ENCODE measurements at regions not wholly inside any gene's neighbourhood (a gene's known extent, or its start where the extent isn't known, plus 50 kb on each side); places are given as distances from the start of the nearest gene placed in this dataset.

- H3K4me2 ChIP-seq = no peak overlapping the region
Observed at GRCh38 chr20:11542645-11543044, 375.0 kb upstream of the BTBD3 start.

GRCh38 chr20:11544029-11544678 is 373.5 kb upstream of the BTBD3 start:
- Mint-ChIP-seq H3K4me1 (peaks cover 24% of the 10 kb centered on the region), H3K4me3 (no peak overlapping the region), H3K27ac (no peak overlapping the region), H3K36me3 (ENCODE audit: low read depth) (peaks cover 3% of the 10 kb centered on the region; the same call in 2 of the 3 replicates), H3K27me3 (ENCODE audit: insufficient read depth, low read depth, poor library complexity) (no peaks in the 10 kb centered on the region), H3K9me3 (peaks cover 3% of the 10 kb centered on the region; the same call in 2 of the 3 replicates)
- no peak overlapping the region for H3K27ac ChIP-seq (ENCODE audit: low read depth)
- no peaks in the 10 kb centered on the region for H4K20me1 ChIP-seq (replicated peaks; ENCODE audit: insufficient read depth)
- DNase-seq (ENCODE audit: low spot score) = peak; percentile 87
- H3K9me2 ChIP-seq (ENCODE audit: insufficient read depth) = no peaks in the 10 kb centered on the region
- TF ChIP-seq POLR2AphosphoS5 (IDR thresholded peaks at IDR 0.05; ENCODE audit: low read depth) (no peak), ZNF114 (CRISPR knock-in tag; IDR thresholded peaks at IDR 0.05) (no peak), CTCF (conservative IDR thresholded peaks at IDR 0.05; ENCODE audit: low read depth in 2 of 2) (peak; percentile 71 to 86), ZNF331 (CRISPR knock-in tag; IDR thresholded peaks at IDR 0.05; ENCODE audit: low read depth) (no peak)
- H2AFZ ChIP-seq = peak overlapping the region; percentile 0; the same call in 1 of the 2 replicates
- H3K79me2 ChIP-seq (replicated peaks; ENCODE audit: insufficient read depth) = no peaks in the 10 kb centered on the region
- H3K27me3 ChIP-seq (ENCODE audit: insufficient read depth) = no peaks in the 10 kb centered on the region
- ATAC-seq = peak; percentile 71
- peaks cover 7% of the 10 kb centered on the region for H3F3A ChIP-seq (replicated peaks; ENCODE audit: low read depth)
- no peaks in the 10 kb centered on the region for H3K36me3 ChIP-seq (ENCODE audit: insufficient read depth)
- H3K4me1 ChIP-seq (ENCODE audit: insufficient read depth) = peaks cover 23% of the 10 kb centered on the region
- H3K4me3 ChIP-seq = no peak overlapping the region
- H3K4me2 ChIP-seq = no peak overlapping the region

More at GRCh38 chr20:11542645-11543044, 375.0 kb upstream of the BTBD3 start:
- H3K27me3 Mint-ChIP-seq (ENCODE audit: insufficient read depth, low read depth, poor library complexity) = no peaks in the 10 kb centered on the region
- Histone ChIP-seq H3K27ac (ENCODE audit: low read depth) (no peak overlapping the region), H3F3A (replicated peaks; ENCODE audit: low read depth) (peaks cover 7% of the 10 kb centered on the region), H3K4me3 (no peak overlapping the region), H3K4me1 (ENCODE audit: insufficient read depth) (peaks cover 38% of the 10 kb centered on the region), H3K79me2 (replicated peaks; ENCODE audit: insufficient read depth) (no peaks in the 10 kb centered on the region), H3K36me3 (ENCODE audit: insufficient read depth) (no peaks in the 10 kb centered on the region), H3K27me3 (ENCODE audit: insufficient read depth) (no peaks in the 10 kb centered on the region), H4K20me1 (replicated peaks; ENCODE audit: insufficient read depth) (no peaks in the 10 kb centered on the region), H2AFZ (no peak overlapping the region), H3K9me2 (ENCODE audit: insufficient read depth) (no peaks in the 10 kb centered on the region)
- H3K9me3 Mint-ChIP-seq = peaks cover 3% of the 10 kb centered on the region; the same call in 2 of the 3 replicates
- no peak overlapping the region for H3K4me3 Mint-ChIP-seq
- peaks cover 35% of the 10 kb centered on the region for H3K4me1 Mint-ChIP-seq
- peaks cover 3% of the 10 kb centered on the region; the same call in 2 of the 3 replicates for H3K36me3 Mint-ChIP-seq (ENCODE audit: low read depth)
- DNase-seq (ENCODE audit: low spot score) = no peak
- H3K27ac Mint-ChIP-seq = no peak overlapping the region
- no peak for ATAC-seq
- TF ChIP-seq EZH2 (IDR thresholded peaks at IDR 0.05; ENCODE audit: low read depth, unreplicated experiment) = no peak
- no peak for TF ChIP-seq STAT1 (IDR thresholded peaks at IDR 0.05; ENCODE audit: unreplicated experiment)
- TF ChIP-seq ZNF331 (CRISPR knock-in tag; IDR thresholded peaks at IDR 0.05; ENCODE audit: low read depth) = no peak
- no peak for TF ChIP-seq NANOG (IDR thresholded peaks at IDR 0.05; ENCODE audit: borderline replicate concordance)
- TF ChIP-seq CREB1 (CRISPR knock-in tag; IDR thresholded peaks at IDR 0.05; ENCODE audit: low read depth) = no peak
- TF ChIP-seq ETS1 (IDR thresholded peaks at IDR 0.05) = no peak

All from GM23338 (cell line).